Neural crest cell (in vitro differentiated cells): ENCODE measurements at regions not wholly inside any gene's neighbourhood (a gene's known extent, or its start where the extent isn't known, plus 50 kb on each side); places are given as distances from the start of the nearest gene placed in this dataset.

Source experiments
- DNase-seq: peaks from one replicate; pipeline ENCODE4 v3.0.0; 2021; ENCODE audit warnings: low read depth, mixed read lengths, low spot score
- H3K27ac Mint-ChIP-seq: one replicate; pipeline ENCODE4 v1.8.0; 2021; ENCODE audit warnings: mild to moderate bottlenecking, mixed read lengths; ENCODE audit not compliant: unreplicated experiment
- H3K27me3 Mint-ChIP-seq: 2 replicates; pipeline ENCODE4 v1.8.0; 2021; ENCODE audit warnings: low read depth, mild to moderate bottlenecking, mixed read lengths
- H3K36me3 Mint-ChIP-seq: 2 replicates; pipeline ENCODE4 v1.8.0; 2021; ENCODE audit warnings: low read depth, mild to moderate bottlenecking, mixed read lengths
- H3K4me1 Mint-ChIP-seq: 2 replicates; pipeline ENCODE4 v1.8.0; 2021; ENCODE audit warnings: mixed read lengths
- H3K4me3 Mint-ChIP-seq: one replicate; pipeline ENCODE4 v1.8.0; 2021; ENCODE audit warnings: mild to moderate bottlenecking, mixed read lengths
- H3K9me3 Mint-ChIP-seq: 2 replicates; pipeline ENCODE4 v1.8.0; 2021; ENCODE audit warnings: mixed read lengths
- CTCF ChIP-seq: fragments of 200-600 bp; sonication (generic); conservative IDR thresholded peaks from 2 replicates; pipeline ENCODE4 v1.5.0; 2021; ENCODE audit warnings: antibody characterized with exemption, mild to moderate bottlenecking

GRCh38 chr1:223037845-223038244, 105.2 kb downstream of the TLR5 start:
- no peak for TF ChIP-seq CTCF
- DNase-seq, result no peak
- Mint-ChIP-seq H3K36me3 (no peaks in the 10 kb centered on the region), H3K9me3 (no peaks in the 10 kb centered on the region), H3K27me3 (no peaks in the 10 kb centered on the region), H3K4me3 (no peak overlapping the region), H3K27ac (no peak overlapping the region), H3K4me1 (peaks cover 4% of the 10 kb centered on the region)

GRCh38 chr1:223038288-223039006, 104.6 kb downstream of the TLR5 start:
- Mint-ChIP-seq H3K9me3 (no peaks in the 10 kb centered on the region), H3K27me3 (no peaks in the 10 kb centered on the region), H3K4me1 (peaks cover 4% of the 10 kb centered on the region), H3K27ac (no peak overlapping the region), H3K4me3 (no peak overlapping the region), H3K36me3 (no peaks in the 10 kb centered on the region)
- no peak for DNase-seq
- no peak for TF ChIP-seq CTCF

- H3K27ac Mint-ChIP-seq, result no peak overlapping the region
- H3K4me1 Mint-ChIP-seq, result peaks cover 4% of the 10 kb centered on the region
- no peak for TF ChIP-seq CTCF
- no peaks in the 10 kb centered on the region for H3K27me3 Mint-ChIP-seq
- DNase-seq, result no peak
- no peaks in the 10 kb centered on the region for H3K36me3 Mint-ChIP-seq
- no peaks in the 10 kb centered on the region for H3K9me3 Mint-ChIP-seq
- no peak overlapping the region for H3K4me3 Mint-ChIP-seq
Measured at GRCh38 chr1:223039990-223040389, 103.1 kb downstream of the TLR5 start.

GRCh38 chr1:223041481-223041880, 101.6 kb downstream of the TLR5 start:
- Mint-ChIP-seq H3K27ac (no peak overlapping the region), H3K9me3 (no peaks in the 10 kb centered on the region), H3K36me3 (no peaks in the 10 kb centered on the region), H3K4me3 (no peak overlapping the region), H3K4me1 (peaks cover 4% of the 10 kb centered on the region), H3K27me3 (no peaks in the 10 kb centered on the region)
- no peak for DNase-seq
- TF ChIP-seq CTCF, result no peak

- H3K9me3 Mint-ChIP-seq, result peaks cover 2% of the 10 kb centered on the region
- H3K4me3 Mint-ChIP-seq, result no peak overlapping the region
- no peak overlapping the region for H3K27ac Mint-ChIP-seq
- H3K36me3 Mint-ChIP-seq, result peaks cover 2% of the 10 kb centered on the region
- no peak for TF ChIP-seq CTCF
- no peak for DNase-seq
- no peaks in the 10 kb centered on the region for H3K4me1 Mint-ChIP-seq
- no peaks in the 10 kb centered on the region for H3K27me3 Mint-ChIP-seq
Measured at GRCh38 chr1:223045164-223045957, 97.7 kb downstream of the TLR5 start.
